ENCODE measurements at regions not wholly inside any gene's neighbourhood (a gene's known extent, or its start where the extent isn't known, plus 50 kb on each side); places are given as distances from the start of the nearest gene placed in this dataset.
A peak's percentile ranks its signal among the peaks of the same experiment; 100 is the strongest.
"Not testable (repeated sequence)": the region's sequence is repeated elsewhere in the genome, so short reads cannot be mapped to it uniquely, and the experiment has no call there.

DNA sequence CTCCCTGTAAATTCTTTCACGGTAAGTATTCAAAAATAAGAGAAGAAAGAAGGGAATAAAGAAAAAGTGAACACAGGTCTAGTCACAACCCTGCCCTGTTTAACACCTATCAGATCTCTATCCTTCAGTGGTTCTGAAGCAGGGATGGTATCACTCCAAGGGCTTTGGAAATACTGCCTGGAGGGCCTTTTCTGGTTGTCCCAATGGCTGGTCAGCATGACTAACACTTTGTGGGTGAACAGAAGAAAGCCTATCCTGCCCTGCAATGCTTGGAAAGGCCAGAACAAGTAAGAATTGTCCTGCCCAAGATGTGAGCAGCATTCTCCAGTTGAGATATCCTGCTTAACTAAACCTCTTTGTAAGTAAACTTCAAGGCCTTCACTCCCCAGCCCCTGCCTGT, 124.9 kb downstream of the TMEM167A start:
- DNase-seq, result peak; percentile 47

- not testable (repeated sequence) for DNase-seq
These were observed 132.9 kb downstream of the TMEM167A start for GRCh38 chr5:82944267-82944666.

GRCh38 chr5:82942083-82942881, 134.9 kb downstream of the TMEM167A start:
- DNase-seq, result no peak

DNA sequence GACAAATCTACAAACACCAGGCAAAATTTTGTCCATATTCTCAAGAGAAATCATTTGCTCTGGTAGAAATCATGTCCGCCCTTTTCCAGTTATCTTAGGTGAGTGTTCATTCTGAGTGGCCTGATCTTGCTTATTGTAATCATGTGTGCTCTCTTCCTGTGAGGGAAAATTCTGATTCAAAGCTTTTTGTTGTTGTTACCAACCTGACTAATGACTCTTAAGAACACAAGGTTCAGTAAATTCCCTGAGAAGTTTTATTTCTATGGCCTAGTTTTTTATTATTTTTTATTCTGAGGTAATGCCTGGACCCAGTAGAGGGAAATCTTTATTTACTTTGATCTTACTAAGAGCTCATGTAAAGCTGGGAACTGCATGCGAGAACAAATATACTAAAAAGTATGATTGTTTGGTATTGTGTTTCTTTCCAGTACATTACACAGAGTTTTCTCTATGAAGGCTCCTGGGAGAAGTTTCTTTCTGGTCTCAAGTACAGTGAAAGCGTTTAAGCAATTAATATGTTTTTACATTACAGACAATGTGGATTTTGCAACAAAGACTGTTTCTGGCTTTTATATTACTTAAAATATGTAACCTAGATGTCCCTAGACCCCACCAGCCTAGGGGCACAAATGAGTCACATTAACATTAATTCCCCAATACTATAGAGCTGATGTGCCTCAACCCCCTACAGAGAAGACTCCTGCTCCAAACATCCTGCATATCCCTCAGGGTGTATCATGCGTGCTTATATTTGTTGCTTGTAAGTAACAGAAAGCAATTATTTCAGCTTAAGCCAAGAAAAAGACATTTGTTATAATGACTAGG, 138.1 kb downstream of the TMEM167A start:
- no peak for DNase-seq

GRCh38 chr5:82932473-82933220, 144.5 kb downstream of the TMEM167A start:
- not testable (repeated sequence) for DNase-seq

GRCh38 chr5:82931110-82931509, 146.1 kb downstream of the TMEM167A start:
- DNase-seq, result peak; percentile 27

DNA sequence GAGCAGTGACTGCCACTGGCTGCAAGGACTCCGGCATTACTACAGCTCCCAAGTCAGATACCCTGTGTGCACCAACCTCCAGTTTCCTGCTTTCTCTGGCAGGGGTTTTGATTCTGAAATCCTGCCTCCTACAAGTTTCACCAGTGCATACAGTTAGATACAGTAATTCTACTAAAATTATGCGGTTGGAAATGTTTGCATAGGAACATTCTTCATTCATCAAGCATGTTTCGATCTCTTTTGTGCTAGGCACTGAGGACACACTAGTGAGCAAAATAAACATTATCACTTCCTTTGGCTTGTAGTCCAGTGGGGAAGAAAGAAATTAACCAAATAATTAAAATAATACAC, 152.2 kb downstream of the TMEM167A start:
- DNase-seq, result no peak

DNA sequence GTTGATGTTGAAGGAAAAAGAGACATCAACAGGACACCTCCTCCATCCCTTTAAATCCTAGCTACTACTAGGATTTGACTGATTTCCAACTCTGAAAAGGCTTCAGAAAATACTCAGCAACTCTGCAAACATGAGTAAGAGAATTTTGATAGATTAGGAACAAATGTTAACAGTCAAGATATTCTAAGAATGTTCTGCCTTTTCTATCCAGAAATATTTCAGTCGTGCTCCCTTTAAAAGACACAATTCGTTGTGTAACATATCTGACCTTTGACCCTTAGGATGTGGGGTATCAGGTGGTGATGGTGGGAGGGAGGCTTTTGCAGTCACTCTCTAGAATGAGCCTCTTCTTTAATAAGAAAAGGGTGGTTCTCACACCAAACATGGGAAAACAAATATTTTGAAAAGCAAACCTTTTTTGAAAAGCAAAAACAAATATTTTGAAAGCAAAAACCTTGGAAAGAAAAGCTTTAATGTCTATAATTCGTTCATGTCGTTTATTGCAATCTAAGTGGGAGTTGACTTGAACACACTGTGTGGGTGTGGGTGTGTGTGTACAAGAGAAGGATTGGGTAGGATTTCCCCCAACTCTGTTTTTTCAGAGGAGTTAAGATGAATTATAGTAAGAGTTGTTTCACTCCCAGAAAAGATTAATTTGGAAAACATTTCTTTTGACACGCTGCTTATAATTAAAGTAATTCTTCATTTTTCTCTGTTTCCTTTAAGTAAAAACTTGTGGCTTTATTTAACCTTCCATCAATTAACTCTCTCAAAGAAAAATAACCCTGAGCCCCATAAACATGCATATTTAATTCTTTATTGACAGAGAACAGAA, 152.8 kb downstream of the TMEM167A start:
- DNase-seq, result no peak

DNA sequence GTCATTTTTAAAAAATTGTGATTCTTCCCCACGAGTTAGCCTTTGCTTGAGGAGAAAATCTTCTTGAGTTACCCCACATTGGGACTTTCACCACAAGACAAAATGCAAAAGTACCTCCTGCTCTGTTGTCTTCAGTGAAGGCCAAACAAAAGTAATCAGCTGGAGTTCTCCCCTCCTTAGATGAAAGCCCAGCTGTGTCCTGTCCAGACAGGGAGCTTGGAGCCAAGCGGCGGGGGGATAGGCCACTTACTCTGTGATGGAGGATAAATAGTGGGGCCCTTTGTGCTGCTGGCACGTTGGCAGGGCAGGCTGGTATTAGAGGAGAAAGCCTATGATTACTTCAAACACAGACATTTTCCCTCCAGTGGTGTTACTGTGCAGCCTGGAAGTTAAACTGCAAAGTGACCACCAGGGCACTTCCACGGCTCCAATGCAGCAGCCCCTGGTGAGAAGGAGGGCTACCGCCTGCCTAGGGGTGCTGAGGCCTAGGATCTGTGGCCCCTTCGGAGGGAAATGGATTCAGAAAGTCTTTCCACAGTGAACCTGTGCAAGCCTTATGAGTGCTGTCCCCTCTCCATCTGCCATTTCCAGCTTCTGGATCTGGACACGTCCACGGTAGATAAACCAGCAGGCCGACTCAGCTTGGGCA, 155.0 kb downstream of the TMEM167A start:
- no peak for DNase-seq

DNA sequence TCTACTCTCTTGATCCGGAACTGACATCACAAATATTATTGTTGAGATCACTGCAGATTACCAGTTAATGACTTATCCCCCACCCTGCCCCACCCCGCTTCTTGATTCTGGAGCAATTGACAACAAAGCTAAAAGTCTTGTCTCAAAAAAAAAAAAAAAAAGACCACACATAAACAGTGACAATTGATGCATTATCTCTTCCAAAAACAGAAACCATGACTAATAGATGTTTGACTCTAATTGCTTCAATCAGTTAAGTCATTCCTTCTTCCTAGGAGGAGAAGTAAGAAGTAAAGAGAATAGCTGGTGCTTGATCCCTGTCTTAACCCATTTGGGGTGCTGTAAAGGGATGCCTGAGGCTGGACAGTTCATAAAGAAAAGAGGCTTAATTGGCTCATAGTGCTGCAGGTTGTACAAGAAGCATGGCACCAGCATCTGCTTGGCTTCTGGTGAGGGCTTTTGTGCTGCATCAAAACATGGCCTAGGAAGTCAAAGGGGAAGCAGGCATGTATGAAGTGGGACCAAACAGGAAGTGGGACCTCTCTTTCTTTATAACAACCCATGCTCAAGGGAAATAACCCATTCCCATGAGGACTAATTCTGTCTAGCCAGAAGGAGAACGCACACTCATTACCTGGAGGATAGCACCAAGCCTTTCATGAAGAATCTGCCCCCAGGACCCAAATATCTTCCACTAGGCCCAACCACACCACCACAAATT, 158.7 kb downstream of the TMEM167A start:
- no peak for DNase-seq

DNA sequence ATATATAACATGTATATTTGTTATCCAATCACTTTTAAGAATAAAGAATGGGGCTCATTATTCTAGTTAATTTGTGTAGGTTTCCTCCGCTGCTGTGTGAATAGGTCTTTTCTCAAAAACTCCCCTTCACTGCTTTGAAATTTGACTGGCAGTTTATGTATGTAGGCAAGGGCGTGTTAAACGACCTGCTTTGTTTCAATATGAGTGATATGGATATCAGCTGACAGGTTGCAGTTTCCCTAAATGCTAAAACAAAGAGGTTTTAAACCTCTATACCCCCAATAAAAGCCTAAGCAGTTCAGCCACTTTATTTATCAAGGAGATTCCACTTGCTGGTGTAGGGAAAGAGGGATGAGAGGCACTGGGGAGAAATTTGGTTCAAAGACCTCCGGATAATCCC, 159.6 kb downstream of the TMEM167A start:
- no peak for DNase-seq

DNA sequence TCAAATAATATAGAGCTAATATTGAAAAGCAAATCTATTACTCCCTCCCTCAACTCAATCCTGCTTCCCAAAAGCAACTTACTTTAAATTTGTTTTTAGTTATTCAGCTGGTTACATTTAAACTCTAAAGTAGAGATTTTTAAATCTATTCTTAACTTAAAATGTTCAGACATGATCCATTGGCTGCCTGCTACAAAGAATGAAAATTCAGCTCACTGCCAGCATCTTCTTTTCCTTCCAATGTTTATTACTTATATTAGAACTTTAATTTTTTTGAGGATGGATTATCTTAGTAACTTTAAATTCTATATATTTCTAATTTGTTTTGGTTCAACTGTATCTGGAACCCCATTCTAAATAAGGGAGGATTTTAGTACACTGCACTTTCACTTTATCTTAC, 163.2 kb downstream of the TMEM167A start:
- DNase-seq, result no peak

GRCh38 chr5:82912462-82912861, 164.7 kb downstream of the TMEM167A start:
- DNase-seq, result no peak

- DNase-seq, result no peak
These were observed 165.3 kb downstream of the TMEM167A start for GRCh38 chr5:82911910-82912309.

- no peak for DNase-seq
These were observed 166.3 kb downstream of the TMEM167A start for GRCh38 chr5:82910905-82911304.

DNA sequence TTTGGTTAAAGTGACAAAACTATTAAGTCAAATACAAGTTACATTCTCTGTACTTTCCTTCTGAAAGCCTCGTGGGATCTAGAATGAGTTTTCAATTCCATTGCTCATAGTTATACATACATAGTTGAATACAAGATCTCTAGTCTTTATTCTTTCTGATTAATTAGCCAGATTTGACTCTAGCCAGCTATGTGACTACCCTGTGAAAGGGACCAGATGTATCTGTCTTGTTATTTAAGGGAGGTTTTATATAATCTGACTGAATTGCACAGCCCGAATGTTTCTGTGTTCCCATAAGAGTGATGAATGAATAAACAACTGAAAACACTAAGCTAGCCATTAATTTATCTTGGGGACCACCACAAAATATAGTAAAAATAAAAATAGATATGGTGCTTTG, 166.7 kb downstream of the TMEM167A start:
- DNase-seq, result no peak

DNA sequence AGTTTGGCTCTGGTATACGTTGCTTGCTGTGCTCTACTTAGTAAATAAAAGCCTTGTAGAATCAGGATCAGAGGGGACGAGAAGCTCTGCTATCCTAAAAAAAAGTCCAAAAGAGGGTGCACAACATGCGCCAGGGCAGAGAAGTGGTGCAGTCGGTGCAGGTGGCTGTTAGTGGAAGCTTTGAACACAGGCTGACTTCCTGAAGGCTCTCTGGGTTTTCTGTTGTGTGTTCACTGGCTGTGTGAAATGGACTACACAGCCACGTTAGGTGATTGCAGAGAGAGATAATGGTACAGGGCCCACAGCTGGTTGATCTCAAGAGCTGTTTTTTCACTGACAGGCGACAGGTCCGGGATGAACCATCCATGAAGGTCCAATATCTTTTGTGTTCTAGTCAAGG, 167.4 kb downstream of the TMEM167A start:
- DNase-seq, result no peak

GRCh38 chr5:82905986-82906385, 171.2 kb downstream of the TMEM167A start:
- DNase-seq, result no peak

DNA sequence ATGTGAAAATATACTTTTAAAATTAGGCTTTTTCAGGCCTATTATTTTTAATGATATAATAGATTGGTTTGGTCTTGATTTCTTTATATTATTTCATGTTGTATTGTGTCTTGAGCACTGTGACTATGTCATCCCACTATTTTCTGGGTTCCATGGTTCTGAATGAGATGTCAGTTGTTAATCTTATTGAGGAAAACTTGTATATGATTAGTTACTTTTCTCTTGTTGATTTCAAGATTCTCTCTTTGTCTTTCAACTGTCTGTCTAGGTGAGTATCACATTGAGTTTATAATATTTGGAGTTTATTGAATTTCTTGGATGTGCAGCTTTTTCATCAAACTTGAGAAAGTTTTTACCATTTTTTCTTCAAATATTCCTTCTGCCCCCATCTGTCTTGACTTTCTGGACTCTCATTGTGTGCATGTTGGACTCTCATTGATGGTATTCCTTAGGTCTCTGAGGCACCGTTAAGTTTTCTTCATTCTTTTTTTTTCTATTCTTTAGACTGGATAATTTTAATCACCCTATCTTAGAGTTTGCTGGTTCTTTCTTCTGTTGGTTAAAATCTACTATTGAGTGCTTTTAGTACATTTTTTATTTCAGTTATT, 175.8 kb downstream of the TMEM167A start:
- no peak for DNase-seq

DNA sequence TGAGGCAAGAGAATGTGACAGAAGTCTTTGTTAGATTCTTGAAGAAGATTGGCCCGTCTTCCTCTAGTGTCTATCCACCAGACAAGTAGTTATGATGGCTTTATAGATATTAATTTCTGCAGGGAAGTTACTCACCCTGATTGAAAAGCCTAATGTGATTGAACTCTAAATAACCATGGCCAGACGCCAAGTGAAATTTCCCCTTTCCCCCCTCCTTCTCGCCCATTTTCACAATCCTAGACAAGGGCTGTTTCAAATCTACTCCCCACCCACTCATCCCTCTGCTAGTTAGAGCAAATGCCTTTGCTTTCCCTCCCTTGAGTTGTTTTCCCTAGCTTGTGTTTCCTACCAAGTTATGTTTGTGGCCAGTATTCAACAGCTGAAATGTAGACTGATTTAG, 182.5 kb downstream of the TMEM167A start:
- DNase-seq, result no peak

DNA sequence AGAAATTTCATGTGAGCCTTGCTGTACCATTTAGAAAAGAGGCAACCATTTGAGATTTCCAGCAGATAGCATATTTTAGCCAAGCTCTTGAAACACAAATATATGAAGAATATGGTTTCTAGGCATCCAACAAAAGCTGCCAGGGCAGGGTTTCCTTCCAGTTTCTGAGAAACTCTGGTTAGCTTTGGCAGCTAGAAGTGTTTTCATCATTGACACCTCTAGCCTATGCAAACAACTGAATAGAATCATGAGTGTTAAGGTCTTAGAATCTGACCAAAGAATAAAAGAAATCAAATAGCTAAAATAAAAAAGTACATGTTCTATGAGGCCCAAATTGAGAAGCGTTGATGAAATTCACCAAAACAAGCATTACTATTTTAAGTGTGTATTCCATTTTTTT, 188.1 kb downstream of the TMEM167A start:
- DNase-seq, result no peak
